ENCODE measurements at regions not wholly inside any gene's neighbourhood (a gene's known extent, or its start where the extent isn't known, plus 50 kb on each side); places are given as distances from the start of the nearest gene placed in this dataset.
"Not testable (repeated sequence)": the region's sequence is repeated elsewhere in the genome, so short reads cannot be mapped to it uniquely, and the experiment has no call there.

DNA sequence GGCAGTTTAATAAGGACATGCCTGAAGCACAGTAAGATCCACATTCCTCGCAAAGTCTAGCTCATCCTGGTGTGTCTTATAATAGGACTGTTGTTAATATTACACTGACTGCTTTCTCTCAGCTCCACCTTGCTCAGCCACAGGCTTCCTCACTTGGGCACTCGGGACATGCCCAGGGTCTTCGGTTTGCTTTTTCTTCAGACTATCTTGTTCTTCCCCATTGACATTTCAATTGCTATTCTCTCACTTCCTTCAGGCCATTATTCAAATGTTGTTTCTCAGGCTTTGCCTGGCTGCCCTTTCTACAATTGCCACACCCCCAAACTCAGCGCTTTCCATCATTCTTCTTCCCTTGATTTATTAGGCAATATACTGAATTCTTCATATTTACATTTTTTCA, 274.8 kb upstream of the RGS17 start:
- no peaks in the 10 kb centered on the region for H3K4me1 Mint-ChIP-seq (ENCODE audit: low read depth)

DNA sequence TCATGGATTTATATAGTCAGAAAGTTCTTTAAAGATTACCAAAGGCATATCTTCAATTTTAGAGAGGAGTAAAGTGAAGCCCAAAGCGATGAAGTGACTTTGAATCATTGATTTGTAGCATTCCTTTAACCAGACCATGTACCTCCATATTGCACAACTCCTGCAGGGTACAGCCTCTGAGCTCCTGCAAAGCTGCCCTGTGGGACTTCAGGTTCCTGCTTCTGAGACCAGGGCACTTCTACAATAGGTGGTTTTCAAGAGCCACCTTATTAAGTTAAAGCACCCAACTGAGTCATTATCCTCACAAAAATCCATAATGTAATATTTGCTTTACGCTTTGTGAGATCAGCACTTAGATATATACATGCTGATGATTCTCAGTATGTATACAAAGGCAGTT, 270.7 kb upstream of the RGS17 start:
- Mint-ChIP-seq H3K4me3 (no peak overlapping the region), H3K27me3 (ENCODE audit: low read depth) (peaks cover 2% of the 10 kb centered on the region), H3K9me3 (no peaks in the 10 kb centered on the region), H3K36me3 (ENCODE audit: low read depth) (no peaks in the 10 kb centered on the region), H3K27ac (no peak overlapping the region), H3K4me1 (ENCODE audit: low read depth) (no peaks in the 10 kb centered on the region)
- intact Hi-C loops (cut with micrococcal nuclease) = no loop called here
- no peak for DNase-seq
- CTCF ChIA-PET = no interaction called here

More for the DNA sequence above, 274.8 kb upstream of the RGS17 start:
- CTCF ChIA-PET = interaction anchor here (0.7 kb wide), 1 partner anchor 92 kb away, joined by 3 read pairs; no protein-coding TSS in a partner anchor
- Mint-ChIP-seq H3K27me3 (ENCODE audit: low read depth) (no peaks in the 10 kb centered on the region), H3K9me3 (no peaks in the 10 kb centered on the region), H3K4me3 (no peak overlapping the region), H3K27ac (no peak overlapping the region), H3K36me3 (ENCODE audit: low read depth) (no peaks in the 10 kb centered on the region)
- no peak for DNase-seq
- intact Hi-C loops (cut with micrococcal nuclease) = no loop called here

DNA sequence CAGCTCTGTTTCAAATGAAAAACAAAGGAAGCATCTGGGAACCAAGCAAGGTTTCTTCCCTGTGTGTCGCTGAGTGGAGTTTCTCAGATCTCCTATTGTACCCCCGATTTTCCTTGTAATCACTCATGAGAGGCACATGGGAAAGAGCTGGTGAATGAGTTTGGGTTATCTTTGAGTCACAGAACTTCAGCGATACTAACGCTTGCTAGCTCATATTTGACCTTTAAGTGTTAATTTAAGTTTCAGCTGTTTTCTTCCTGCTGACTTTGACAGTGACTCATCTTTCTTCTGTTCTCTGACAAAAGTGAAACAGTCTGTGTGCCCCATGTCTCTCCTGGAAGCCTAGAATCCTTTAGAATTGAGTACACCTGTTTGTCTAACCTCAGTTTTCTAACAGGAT, 261.1 kb upstream of the RGS17 start:
- intact Hi-C loops (cut with micrococcal nuclease) = no loop called here
- no peak for DNase-seq
- H3K9me3 Mint-ChIP-seq = peaks cover 1% of the 10 kb centered on the region
- H3K27me3 Mint-ChIP-seq (ENCODE audit: low read depth) = no peaks in the 10 kb centered on the region
- H3K4me3 Mint-ChIP-seq = no peak overlapping the region
- H3K4me1 Mint-ChIP-seq (ENCODE audit: low read depth) = no peaks in the 10 kb centered on the region
- no peaks in the 10 kb centered on the region for H3K36me3 Mint-ChIP-seq (ENCODE audit: low read depth)
- CTCF ChIA-PET = interaction anchor here (0.7 kb wide), 1 partner anchor 19 kb away, joined by 3 read pairs; no protein-coding TSS in a partner anchor
- H3K27ac Mint-ChIP-seq = no peak overlapping the region

DNA sequence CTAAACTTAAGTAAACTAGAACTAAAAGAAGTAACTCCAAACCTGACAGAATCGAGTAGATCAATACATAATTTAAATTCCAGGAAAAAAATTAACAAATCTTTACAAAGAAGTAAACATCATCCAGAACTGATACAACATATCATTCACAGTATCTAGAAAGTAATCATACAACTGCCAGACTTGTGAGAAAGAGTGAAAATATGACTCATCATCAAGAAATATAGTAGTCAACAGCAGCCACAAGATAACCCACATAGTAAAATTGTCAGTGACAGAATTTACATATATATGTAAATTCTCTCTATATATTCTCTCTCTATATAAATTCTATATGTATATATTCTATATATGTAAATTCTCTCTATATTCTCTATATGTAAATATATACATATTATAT, 242.8 kb upstream of the RGS17 start:
- no peak for DNase-seq
- no peaks in the 10 kb centered on the region for H3K9me3 Mint-ChIP-seq
- H3K36me3 Mint-ChIP-seq (ENCODE audit: low read depth) = no peaks in the 10 kb centered on the region
- H3K27me3 Mint-ChIP-seq (ENCODE audit: low read depth) = peaks cover 3% of the 10 kb centered on the region
- CTCF ChIA-PET = no interaction called here
- no peak overlapping the region for H3K4me3 Mint-ChIP-seq
- H3K4me1 Mint-ChIP-seq (ENCODE audit: low read depth) = no peaks in the 10 kb centered on the region
- intact Hi-C loops (cut with micrococcal nuclease) = no loop called here
- H3K27ac Mint-ChIP-seq = no peak overlapping the region

DNA sequence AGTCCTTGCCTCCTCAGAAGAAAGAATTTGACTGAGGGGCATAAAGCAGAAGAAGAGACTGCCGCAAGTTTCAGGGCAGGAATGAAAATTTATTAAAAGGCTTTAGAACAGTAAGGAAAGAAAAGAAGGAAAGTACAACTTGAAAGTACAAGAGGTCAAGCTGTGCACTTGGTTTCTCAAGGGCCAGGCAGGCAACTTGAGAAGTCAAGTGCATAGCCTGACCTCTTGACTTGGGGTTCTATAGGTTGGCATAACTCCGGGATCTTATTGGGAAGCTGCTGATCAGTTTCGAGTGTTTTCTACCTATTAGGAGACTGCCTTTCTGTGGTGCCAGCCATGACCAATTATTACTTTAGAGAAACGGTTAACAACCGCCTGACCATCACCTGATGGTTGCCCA, 237.0 kb upstream of the RGS17 start:
- Mint-ChIP-seq H3K4me3 (no peak overlapping the region), H3K4me1 (ENCODE audit: low read depth) (no peaks in the 10 kb centered on the region), H3K27ac (no peak overlapping the region), H3K36me3 (ENCODE audit: low read depth) (no peaks in the 10 kb centered on the region), H3K27me3 (ENCODE audit: low read depth) (peaks cover 3% of the 10 kb centered on the region), H3K9me3 (no peaks in the 10 kb centered on the region)
- no peak for DNase-seq
- CTCF ChIA-PET = no interaction called here
- intact Hi-C loops (cut with micrococcal nuclease) = no loop called here

DNA sequence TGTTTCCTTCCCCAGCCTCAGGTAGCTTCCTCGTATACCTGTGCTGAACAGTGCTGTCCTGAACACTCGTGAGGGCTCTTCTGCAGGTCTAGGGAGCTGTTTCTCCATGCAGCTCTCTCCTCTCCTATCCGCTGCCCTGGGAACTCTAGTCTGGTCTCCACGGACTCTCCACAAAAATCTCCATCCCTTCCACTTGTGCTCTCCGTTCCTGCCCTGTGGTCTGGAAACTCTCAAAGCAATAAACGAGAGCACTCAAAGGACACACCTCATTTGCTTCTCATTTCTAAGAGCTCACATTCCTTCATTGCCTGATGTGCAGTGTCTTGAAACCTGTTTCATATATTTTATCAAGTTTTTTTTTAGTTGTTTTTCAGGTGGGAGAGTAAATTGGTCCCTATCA, 235.9 kb upstream of the RGS17 start:
- no peak for DNase-seq
- Mint-ChIP-seq H3K36me3 (ENCODE audit: low read depth) (no peaks in the 10 kb centered on the region), H3K27me3 (ENCODE audit: low read depth) (peaks cover 3% of the 10 kb centered on the region), H3K9me3 (peaks cover 2% of the 10 kb centered on the region), H3K4me1 (ENCODE audit: low read depth) (no peaks in the 10 kb centered on the region), H3K27ac (no peak overlapping the region), H3K4me3 (no peak overlapping the region)
- intact Hi-C loops (cut with micrococcal nuclease) = no loop called here
- CTCF ChIA-PET = no interaction called here

DNA sequence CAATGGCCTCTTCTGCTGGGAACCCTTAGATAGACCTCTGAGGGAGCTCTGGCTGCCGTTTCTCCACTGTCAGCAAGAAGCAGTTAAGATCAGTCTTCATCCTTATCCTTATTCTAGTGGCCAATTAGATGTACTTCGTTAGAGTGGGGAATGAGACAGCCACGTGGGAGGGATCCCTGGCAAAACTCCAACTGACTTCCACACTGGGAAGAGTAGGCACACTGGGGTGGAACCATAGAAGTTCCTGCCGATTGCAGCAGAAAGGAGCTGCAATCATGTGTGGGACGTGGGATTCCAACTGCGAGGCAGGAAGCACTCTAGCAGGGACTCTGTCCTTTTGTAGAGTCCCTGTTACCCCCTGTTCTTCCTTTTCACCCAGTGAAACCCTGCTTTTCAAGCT, 226.3 kb upstream of the RGS17 start:
- Mint-ChIP-seq H3K27ac (no peak overlapping the region), H3K27me3 (ENCODE audit: low read depth) (no peaks in the 10 kb centered on the region), H3K9me3 (peaks cover 2% of the 10 kb centered on the region), H3K4me3 (no peak overlapping the region), H3K36me3 (ENCODE audit: low read depth) (no peaks in the 10 kb centered on the region), H3K4me1 (ENCODE audit: low read depth) (no peaks in the 10 kb centered on the region)
- intact Hi-C loops (cut with micrococcal nuclease) = no loop called here
- DNase-seq = no peak
- CTCF ChIA-PET = interaction anchor here (0.7 kb wide), 1 partner anchor 150 kb away, joined by 4 read pairs; no protein-coding TSS in a partner anchor

DNA sequence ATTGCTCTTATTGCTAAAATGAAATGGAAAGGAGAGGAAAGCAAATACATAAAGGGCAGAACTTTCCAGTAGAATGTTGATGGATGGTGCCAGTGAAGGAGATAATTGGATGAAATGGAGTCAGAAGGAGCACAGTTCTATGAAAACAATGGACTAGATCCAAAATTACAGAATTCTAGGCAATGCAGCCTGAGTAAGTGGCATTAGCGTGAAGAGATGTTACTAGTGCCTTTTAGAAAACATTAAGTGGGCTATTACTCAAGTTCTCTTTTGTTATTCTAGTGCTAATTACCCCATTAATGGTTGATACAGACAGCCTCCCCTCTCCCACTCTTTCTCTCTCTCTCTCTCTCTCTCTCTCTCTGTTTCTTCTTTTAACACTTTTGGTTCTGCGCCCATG, 209.5 kb upstream of the RGS17 start:
- Mint-ChIP-seq H3K4me3 (no peak overlapping the region), H3K27ac (no peak overlapping the region), H3K4me1 (ENCODE audit: low read depth) (no peaks in the 10 kb centered on the region), H3K36me3 (ENCODE audit: low read depth) (no peaks in the 10 kb centered on the region), H3K9me3 (peaks cover 3% of the 10 kb centered on the region), H3K27me3 (ENCODE audit: low read depth) (peaks cover 2% of the 10 kb centered on the region)
- CTCF ChIA-PET = no interaction called here
- no peak for DNase-seq
- intact Hi-C loops (cut with micrococcal nuclease) = no loop called here

DNA sequence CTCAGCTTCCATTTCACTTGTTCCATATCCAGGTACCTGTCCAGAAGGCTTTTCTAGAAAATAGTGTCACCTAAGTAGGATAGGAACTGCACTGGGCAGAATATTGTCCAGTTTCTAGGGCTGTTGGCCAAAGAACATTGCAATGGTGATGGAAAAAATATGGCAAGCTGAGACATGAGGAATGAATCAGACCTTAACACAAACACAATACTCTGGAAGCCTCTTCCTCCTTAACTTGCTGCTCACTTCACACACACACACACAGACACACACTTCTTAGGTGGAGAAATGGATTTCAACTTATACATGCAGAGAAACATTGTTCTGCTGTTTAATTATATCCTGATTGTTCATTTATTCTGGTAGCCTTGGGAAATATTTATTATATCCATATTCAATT, 203.0 kb upstream of the RGS17 start:
- Mint-ChIP-seq H3K36me3 (ENCODE audit: low read depth) (no peaks in the 10 kb centered on the region), H3K9me3 (peaks cover 18% of the 10 kb centered on the region), H3K4me1 (ENCODE audit: low read depth) (no peaks in the 10 kb centered on the region), H3K27ac (no peak overlapping the region), H3K27me3 (ENCODE audit: low read depth) (peaks cover 3% of the 10 kb centered on the region), H3K4me3 (no peak overlapping the region)
- no peak for DNase-seq
- CTCF ChIA-PET = no interaction called here
- intact Hi-C loops (cut with micrococcal nuclease) = no loop called here

DNA sequence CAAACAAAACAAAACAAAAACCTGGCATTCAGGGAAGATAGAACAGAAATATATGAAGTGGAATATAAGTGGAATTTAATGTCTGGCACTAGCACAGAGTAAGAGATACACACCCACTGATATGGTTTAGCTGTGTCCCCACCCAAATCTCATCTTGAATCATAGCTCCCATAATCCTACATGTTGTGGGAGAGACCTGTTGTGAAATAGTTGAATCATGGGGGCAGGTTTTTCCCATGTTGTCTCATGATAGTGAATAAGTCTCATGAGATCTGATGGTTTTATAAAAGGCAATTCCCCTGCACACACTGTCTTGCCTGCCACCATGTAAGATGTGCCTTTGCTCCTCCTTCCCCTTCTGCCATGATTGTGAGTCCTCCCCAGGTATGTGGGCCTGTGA, 200.1 kb upstream of the RGS17 start:
- H3K27me3 Mint-ChIP-seq (ENCODE audit: low read depth); H3K27ac Mint-ChIP-seq; H3K36me3 Mint-ChIP-seq (ENCODE audit: low read depth); intact Hi-C loops (cut with micrococcal nuclease); H3K4me3 Mint-ChIP-seq; H3K4me1 Mint-ChIP-seq (ENCODE audit: low read depth); DNase-seq; CTCF ChIA-PET: not testable (repeated sequence)
- peaks cover 15% of the 10 kb centered on the region for H3K9me3 Mint-ChIP-seq

DNA sequence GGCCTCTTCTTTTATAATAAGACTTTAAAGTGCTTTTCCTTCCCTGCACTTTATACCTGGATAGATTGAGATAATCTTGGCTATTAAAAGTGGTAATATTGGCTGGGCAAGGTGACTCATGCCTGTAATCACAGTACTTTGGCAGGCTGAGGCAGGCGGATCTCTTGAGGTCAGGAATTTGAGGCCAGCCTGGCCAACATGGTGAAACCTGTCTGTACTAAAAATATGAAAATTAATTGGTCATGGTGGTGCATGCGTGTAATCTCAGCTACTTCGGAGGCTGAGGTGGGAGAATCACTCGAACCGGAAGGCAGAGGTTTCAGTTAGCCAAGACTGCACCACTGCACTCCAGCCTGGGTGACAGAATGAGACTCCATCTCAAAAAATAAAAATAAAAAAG, 197.1 kb upstream of the RGS17 start:
- H3K27me3 Mint-ChIP-seq (ENCODE audit: low read depth) = no peaks in the 10 kb centered on the region
- H3K36me3 Mint-ChIP-seq (ENCODE audit: low read depth) = no peaks in the 10 kb centered on the region
- H3K27ac Mint-ChIP-seq = no peak overlapping the region
- H3K9me3 Mint-ChIP-seq = peaks cover 15% of the 10 kb centered on the region
- CTCF ChIA-PET = no interaction called here
- H3K4me1 Mint-ChIP-seq (ENCODE audit: low read depth) = no peaks in the 10 kb centered on the region
- DNase-seq = no peak
- no peak overlapping the region for H3K4me3 Mint-ChIP-seq
- intact Hi-C loops (cut with micrococcal nuclease) = no loop called here

DNA sequence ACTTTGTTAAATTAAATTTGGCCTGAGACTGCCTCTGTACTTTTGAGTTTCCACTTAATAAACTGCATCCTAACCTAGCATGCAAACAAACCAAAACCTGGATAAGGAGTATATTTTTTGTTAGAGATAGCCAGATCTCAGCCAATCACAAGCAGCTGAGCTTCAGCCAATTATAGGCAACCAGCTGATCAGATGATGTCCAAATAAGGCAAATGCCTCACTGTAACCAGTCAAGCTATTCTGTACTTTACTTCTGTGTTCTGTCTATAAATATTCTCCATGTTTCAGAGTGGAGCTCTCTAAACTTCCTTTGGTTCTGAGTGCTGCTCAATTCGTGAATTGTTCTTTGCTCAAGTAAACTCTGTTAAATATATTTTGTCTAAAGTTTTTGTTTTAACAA, 194.6 kb upstream of the RGS17 start:
- Mint-ChIP-seq H3K27me3 (ENCODE audit: low read depth) (no peaks in the 10 kb centered on the region), H3K36me3 (ENCODE audit: low read depth) (no peaks in the 10 kb centered on the region), H3K27ac (no peak overlapping the region)

DNA sequence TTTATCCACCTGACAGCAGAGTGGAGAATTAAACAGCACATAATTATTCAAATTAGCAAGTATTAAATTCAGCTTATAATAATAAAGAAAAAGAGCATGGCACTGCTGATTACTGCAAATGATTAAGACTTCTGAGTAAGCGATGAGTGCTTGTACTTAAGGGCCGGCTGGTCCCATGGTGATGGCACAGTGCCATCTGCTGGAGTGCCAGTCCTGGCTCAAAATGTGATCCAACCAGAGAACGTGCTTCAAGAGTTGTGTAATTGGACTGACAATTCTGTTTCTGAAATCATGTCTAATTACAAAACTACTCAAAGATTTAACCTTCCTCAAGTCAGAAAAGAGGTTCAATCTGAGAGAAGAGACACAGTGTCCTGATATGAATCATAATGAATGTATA, 181.6 kb upstream of the RGS17 start:
- Mint-ChIP-seq H3K4me1 (ENCODE audit: low read depth) (no peaks in the 10 kb centered on the region), H3K4me3 (no peak overlapping the region), H3K9me3 (no peaks in the 10 kb centered on the region), H3K36me3 (ENCODE audit: low read depth) (no peaks in the 10 kb centered on the region), H3K27ac (no peak overlapping the region), H3K27me3 (ENCODE audit: low read depth) (no peaks in the 10 kb centered on the region)
- intact Hi-C loops (cut with micrococcal nuclease) = loop anchor here (1.0 to 10.0 kb wide), 5 partner anchors 81 to 635 kb away; no protein-coding TSS in a partner anchor
- peak; percentile 54 for DNase-seq
- CTCF ChIA-PET = interaction anchor here (0.7 to 0.9 kb wide), 4 partner anchors 81 to 288 kb away, joined by 3 to 4 read pairs (median 4); no protein-coding TSS in a partner anchor

More for the DNA sequence above, 194.6 kb upstream of the RGS17 start:
- peaks cover 3% of the 10 kb centered on the region for H3K9me3 Mint-ChIP-seq
- H3K4me1 Mint-ChIP-seq (ENCODE audit: low read depth) = no peaks in the 10 kb centered on the region
- no peak overlapping the region for H3K4me3 Mint-ChIP-seq
- CTCF ChIA-PET = no interaction called here
- intact Hi-C loops (cut with micrococcal nuclease) = no loop called here
- DNase-seq = no peak

DNA sequence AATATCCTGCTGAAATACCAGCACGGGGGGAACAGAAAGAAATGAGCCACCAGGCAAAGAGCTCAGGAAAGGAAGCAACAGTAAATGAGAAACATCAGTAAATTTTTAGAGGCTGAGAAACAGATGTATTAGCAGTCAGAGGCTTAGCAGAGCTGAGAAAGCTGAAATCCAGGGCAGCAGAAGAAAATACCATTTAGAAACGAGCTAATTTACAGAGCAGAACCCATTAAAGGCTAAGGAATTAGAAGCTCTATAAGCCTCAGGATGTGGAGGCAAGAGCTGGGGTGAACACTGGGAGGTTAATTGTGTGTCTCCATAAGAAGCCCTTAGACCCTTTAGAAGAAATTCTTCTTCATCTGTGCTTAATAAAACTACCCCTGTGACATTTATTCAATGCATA, 178.6 kb upstream of the RGS17 start:
- H3K27me3 Mint-ChIP-seq (ENCODE audit: low read depth) = no peaks in the 10 kb centered on the region
- no peak overlapping the region for H3K27ac Mint-ChIP-seq
- no peaks in the 10 kb centered on the region for H3K36me3 Mint-ChIP-seq (ENCODE audit: low read depth)
- CTCF ChIA-PET = no interaction called here
- H3K9me3 Mint-ChIP-seq = no peaks in the 10 kb centered on the region
- DNase-seq = no peak
- intact Hi-C loops (cut with micrococcal nuclease) = loop anchor here (5.0 to 10.0 kb wide), 2 partner anchors 355 to 638 kb away; no protein-coding TSS in a partner anchor
- H3K4me1 Mint-ChIP-seq (ENCODE audit: low read depth) = no peaks in the 10 kb centered on the region
- no peak overlapping the region for H3K4me3 Mint-ChIP-seq

Data from activated naive CD4-positive, alpha-beta T cell treated with anti-CD3 and anti-CD28 coated beads for 36 hours (primary cell).